ENCODE measurements at regions not wholly inside any gene's neighbourhood (a gene's known extent, or its start where the extent isn't known, plus 50 kb on each side); places are given as distances from the start of the nearest gene placed in this dataset.

- no peak for TF ChIP-seq POLR2AphosphoS5 (IDR thresholded peaks at IDR 0.05)
- no peak for TF ChIP-seq EP300 (IDR thresholded peaks at IDR 0.05)
- TF ChIP-seq, protein P1, sequence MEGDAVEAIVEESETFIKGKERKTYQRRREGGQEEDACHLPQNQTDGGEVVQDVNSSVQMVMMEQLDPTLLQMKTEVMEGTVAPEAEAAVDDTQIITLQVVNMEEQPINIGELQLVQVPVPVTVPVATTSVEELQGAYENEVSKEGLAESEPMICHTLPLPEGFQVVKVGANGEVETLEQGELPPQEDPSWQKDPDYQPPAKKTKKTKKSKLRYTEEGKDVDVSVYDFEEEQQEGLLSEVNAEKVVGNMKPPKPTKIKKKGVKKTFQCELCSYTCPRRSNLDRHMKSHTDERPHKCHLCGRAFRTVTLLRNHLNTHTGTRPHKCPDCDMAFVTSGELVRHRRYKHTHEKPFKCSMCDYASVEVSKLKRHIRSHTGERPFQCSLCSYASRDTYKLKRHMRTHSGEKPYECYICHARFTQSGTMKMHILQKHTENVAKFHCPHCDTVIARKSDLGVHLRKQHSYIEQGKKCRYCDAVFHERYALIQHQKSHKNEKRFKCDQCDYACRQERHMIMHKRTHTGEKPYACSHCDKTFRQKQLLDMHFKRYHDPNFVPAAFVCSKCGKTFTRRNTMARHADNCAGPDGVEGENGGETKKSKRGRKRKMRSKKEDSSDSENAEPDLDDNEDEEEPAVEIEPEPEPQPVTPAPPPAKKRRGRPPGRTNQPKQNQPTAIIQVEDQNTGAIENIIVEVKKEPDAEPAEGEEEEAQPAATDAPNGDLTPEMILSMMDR (IDR thresholded peaks at IDR 0.05): no peak
- no peak for TF ChIP-seq POLR2A (IDR thresholded peaks at IDR 0.05)
These were observed 300.4 kb upstream of the NETO1 start for GRCh38 chr18:73168236-73168635.
